H1 (cell line): ENCODE measurements at regions not wholly inside any gene's neighbourhood (a gene's known extent, or its start where the extent isn't known, plus 50 kb on each side); places are given as distances from the start of the nearest gene placed in this dataset.

Experiments
- CREB1 ChIP-seq: IDR thresholded peaks from 2 replicates; pipeline ENCODE4 v1.6.1; 2012; ENCODE audit warnings: inconsistent platforms
- NANOG ChIP-seq: IDR thresholded peaks from 2 replicates; pipeline ENCODE4 v1.6.1; 2011; ENCODE audit warnings: low read length, low read depth, mild to moderate bottlenecking, inconsistent platforms; ENCODE audit not compliant: insufficient read depth, poor library complexity, severe bottlenecking
- SP2 ChIP-seq: IDR thresholded peaks from 2 replicates; pipeline ENCODE4 v1.6.1; 2012; ENCODE audit warnings: mild to moderate bottlenecking, low read length, inconsistent platforms
- TF ChIP-seq, protein P1 (sequence below): fragments of 300-600 bp; sonication (generic); IDR thresholded peaks from 2 replicates; pipeline ENCODE4 v1.7.1; 2012; ENCODE audit warnings: low read length, moderate library complexity, mild to moderate bottlenecking, inconsistent platforms; ENCODE audit not compliant: insufficient replicate concordance

DNA sequence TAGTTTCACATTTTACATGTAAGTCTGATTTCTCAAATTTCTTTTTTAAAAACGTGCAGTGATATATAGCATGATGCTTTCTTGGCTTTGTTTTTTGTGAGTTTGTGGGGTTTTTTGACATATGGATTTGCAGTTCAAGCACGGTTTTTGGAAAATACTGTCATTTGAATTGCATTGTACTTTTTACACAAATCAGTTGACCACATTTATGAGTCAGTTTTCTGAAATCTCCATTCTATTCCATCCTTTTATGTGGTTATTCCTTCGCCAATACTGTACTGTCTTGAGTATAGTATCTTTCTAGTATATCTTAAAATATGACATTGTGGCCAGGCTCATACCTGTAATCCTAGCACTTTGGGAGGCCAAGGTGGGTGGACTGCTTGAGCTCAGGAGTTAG, 890.0 kb upstream of the CITED2 start (continued):
- TF ChIP-seq, protein P1, sequence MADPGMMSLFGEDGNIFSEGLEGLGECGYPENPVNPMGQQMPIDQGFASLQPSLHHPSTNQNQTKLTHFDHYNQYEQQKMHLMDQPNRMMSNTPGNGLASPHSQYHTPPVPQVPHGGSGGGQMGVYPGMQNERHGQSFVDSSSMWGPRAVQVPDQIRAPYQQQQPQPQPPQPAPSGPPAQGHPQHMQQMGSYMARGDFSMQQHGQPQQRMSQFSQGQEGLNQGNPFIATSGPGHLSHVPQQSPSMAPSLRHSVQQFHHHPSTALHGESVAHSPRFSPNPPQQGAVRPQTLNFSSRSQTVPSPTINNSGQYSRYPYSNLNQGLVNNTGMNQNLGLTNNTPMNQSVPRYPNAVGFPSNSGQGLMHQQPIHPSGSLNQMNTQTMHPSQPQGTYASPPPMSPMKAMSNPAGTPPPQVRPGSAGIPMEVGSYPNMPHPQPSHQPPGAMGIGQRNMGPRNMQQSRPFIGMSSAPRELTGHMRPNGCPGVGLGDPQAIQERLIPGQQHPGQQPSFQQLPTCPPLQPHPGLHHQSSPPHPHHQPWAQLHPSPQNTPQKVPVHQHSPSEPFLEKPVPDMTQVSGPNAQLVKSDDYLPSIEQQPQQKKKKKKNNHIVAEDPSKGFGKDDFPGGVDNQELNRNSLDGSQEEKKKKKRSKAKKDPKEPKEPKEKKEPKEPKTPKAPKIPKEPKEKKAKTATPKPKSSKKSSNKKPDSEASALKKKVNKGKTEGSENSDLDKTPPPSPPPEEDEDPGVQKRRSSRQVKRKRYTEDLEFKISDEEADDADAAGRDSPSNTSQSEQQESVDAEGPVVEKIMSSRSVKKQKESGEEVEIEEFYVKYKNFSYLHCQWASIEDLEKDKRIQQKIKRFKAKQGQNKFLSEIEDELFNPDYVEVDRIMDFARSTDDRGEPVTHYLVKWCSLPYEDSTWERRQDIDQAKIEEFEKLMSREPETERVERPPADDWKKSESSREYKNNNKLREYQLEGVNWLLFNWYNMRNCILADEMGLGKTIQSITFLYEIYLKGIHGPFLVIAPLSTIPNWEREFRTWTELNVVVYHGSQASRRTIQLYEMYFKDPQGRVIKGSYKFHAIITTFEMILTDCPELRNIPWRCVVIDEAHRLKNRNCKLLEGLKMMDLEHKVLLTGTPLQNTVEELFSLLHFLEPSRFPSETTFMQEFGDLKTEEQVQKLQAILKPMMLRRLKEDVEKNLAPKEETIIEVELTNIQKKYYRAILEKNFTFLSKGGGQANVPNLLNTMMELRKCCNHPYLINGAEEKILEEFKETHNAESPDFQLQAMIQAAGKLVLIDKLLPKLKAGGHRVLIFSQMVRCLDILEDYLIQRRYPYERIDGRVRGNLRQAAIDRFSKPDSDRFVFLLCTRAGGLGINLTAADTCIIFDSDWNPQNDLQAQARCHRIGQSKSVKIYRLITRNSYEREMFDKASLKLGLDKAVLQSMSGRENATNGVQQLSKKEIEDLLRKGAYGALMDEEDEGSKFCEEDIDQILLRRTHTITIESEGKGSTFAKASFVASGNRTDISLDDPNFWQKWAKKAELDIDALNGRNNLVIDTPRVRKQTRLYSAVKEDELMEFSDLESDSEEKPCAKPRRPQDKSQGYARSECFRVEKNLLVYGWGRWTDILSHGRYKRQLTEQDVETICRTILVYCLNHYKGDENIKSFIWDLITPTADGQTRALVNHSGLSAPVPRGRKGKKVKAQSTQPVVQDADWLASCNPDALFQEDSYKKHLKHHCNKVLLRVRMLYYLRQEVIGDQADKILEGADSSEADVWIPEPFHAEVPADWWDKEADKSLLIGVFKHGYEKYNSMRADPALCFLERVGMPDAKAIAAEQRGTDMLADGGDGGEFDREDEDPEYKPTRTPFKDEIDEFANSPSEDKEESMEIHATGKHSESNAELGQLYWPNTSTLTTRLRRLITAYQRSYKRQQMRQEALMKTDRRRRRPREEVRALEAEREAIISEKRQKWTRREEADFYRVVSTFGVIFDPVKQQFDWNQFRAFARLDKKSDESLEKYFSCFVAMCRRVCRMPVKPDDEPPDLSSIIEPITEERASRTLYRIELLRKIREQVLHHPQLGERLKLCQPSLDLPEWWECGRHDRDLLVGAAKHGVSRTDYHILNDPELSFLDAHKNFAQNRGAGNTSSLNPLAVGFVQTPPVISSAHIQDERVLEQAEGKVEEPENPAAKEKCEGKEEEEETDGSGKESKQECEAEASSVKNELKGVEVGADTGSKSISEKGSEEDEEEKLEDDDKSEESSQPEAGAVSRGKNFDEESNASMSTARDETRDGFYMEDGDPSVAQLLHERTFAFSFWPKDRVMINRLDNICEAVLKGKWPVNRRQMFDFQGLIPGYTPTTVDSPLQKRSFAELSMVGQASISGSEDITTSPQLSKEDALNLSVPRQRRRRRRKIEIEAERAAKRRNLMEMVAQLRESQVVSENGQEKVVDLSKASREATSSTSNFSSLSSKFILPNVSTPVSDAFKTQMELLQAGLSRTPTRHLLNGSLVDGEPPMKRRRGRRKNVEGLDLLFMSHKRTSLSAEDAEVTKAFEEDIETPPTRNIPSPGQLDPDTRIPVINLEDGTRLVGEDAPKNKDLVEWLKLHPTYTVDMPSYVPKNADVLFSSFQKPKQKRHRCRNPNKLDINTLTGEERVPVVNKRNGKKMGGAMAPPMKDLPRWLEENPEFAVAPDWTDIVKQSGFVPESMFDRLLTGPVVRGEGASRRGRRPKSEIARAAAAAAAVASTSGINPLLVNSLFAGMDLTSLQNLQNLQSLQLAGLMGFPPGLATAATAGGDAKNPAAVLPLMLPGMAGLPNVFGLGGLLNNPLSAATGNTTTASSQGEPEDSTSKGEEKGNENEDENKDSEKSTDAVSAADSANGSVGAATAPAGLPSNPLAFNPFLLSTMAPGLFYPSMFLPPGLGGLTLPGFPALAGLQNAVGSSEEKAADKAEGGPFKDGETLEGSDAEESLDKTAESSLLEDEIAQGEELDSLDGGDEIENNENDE: no peak
- TF ChIP-seq CREB1 (no peak), SP2 (no peak), NANOG (no peak)
